Left ventricle myocardium inferior (tissue), 1 donor: ENCODE measurements at regions not wholly inside any gene's neighbourhood (a gene's known extent, or its start where the extent isn't known, plus 50 kb on each side); places are given as distances from the start of the nearest gene placed in this dataset.

Source experiments
- DNase-seq: peaks from one replicate; pipeline ENCODE4 v3.0.0-alpha.2; 2020
- H3K27ac ChIP-seq: fragments of 200-600 bp; replicated peaks from 2 replicates; pipeline ENCODE4 v1.8.0; 2021
- H3K27me3 ChIP-seq: fragments of 200-600 bp; 2 replicates; pipeline ENCODE4 v1.8.0; 2021; ENCODE audit warnings: low read depth
- H3K36me3 ChIP-seq: fragments of 200-600 bp; 2 replicates; pipeline ENCODE4 v1.8.0; 2021
- H3K4me1 ChIP-seq: fragments of 200-600 bp; 2 replicates; pipeline ENCODE4 v1.8.0; 2021
- H3K4me3 ChIP-seq: fragments of 200-600 bp; 2 replicates; pipeline ENCODE4 v1.8.0; 2021; ENCODE audit warnings: mild to moderate bottlenecking, moderate library complexity
- H3K9me3 ChIP-seq: fragments of 200-600 bp; replicated peaks from 2 replicates; pipeline ENCODE4 v1.8.0; 2021
- intact Hi-C: fragments of 100-400 bp; cut with micrococcal nuclease; formaldehyde crosslinking; loops from one replicate; pipeline ENCODE4 v1.11.0; 2022
- TF ChIP-seq, protein P1 (sequence below): fragments of 200-600 bp; IDR thresholded peaks from 2 replicates; pipeline ENCODE4 v1.8.0; 2021; ENCODE audit warnings: antibody characterized with exemption, mild to moderate bottlenecking, borderline replicate concordance
- donor health status: DM: no; HTN: yes; CAD: no; lungs with severe emphysema.

DNA sequence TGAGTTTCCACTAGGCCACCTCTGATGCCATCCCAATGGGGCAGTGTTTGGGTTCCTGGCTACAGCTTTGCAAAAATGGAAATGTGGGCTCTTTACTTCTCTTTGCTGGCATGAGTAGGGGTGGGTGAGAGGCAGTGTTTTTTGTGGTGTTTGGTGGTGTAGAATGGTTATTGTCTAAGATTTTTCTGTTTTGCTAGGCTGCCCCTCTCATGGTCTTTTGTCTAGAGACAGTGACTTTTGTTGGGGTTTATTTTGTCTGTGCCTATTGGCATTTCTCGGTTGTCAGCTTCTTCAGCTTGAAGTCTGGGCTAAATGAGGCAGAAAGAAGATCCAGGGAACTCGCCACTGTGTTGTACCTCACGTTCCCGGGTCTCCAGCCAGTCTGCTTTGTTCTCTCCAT, 112.1 kb downstream of the CENPF start:
- Histone ChIP-seq H3K4me1 (no peaks in the 10 kb centered on the region), H3K9me3 (no peaks in the 10 kb centered on the region), H3K36me3 (no peaks in the 10 kb centered on the region), H3K27me3 (no peaks in the 10 kb centered on the region), H3K27ac (no peak overlapping the region), H3K4me3 (no peak overlapping the region)
- intact Hi-C loops = no loop called here
- TF ChIP-seq, protein P1, sequence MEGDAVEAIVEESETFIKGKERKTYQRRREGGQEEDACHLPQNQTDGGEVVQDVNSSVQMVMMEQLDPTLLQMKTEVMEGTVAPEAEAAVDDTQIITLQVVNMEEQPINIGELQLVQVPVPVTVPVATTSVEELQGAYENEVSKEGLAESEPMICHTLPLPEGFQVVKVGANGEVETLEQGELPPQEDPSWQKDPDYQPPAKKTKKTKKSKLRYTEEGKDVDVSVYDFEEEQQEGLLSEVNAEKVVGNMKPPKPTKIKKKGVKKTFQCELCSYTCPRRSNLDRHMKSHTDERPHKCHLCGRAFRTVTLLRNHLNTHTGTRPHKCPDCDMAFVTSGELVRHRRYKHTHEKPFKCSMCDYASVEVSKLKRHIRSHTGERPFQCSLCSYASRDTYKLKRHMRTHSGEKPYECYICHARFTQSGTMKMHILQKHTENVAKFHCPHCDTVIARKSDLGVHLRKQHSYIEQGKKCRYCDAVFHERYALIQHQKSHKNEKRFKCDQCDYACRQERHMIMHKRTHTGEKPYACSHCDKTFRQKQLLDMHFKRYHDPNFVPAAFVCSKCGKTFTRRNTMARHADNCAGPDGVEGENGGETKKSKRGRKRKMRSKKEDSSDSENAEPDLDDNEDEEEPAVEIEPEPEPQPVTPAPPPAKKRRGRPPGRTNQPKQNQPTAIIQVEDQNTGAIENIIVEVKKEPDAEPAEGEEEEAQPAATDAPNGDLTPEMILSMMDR = no peak
- DNase-seq = no peak

- H3K36me3 ChIP-seq = no peaks in the 10 kb centered on the region
- peaks cover 9% of the 10 kb centered on the region for H3K9me3 ChIP-seq
- H3K4me1 ChIP-seq = no peaks in the 10 kb centered on the region
- TF ChIP-seq, protein P1 = no peak
- H3K27me3 ChIP-seq = no peaks in the 10 kb centered on the region
- intact Hi-C loops = no loop called here
- no peak overlapping the region for H3K4me3 ChIP-seq
- DNase-seq = no peak
- no peak overlapping the region for H3K27ac ChIP-seq
Observed at GRCh38 chr1:214717351-214717750, 114.4 kb downstream of the CENPF start.

- peaks cover 19% of the 10 kb centered on the region for H3K9me3 ChIP-seq
- TF ChIP-seq, protein P1 = no peak
- no peaks in the 10 kb centered on the region for H3K36me3 ChIP-seq
- H3K4me1 ChIP-seq = no peaks in the 10 kb centered on the region
- no peak overlapping the region for H3K27ac ChIP-seq
- H3K4me3 ChIP-seq = no peak overlapping the region
- intact Hi-C loops = no loop called here
- no peak for DNase-seq
- H3K27me3 ChIP-seq = no peaks in the 10 kb centered on the region
Observed at GRCh38 chr1:214718724-214719123, 115.7 kb downstream of the CENPF start.

DNA sequence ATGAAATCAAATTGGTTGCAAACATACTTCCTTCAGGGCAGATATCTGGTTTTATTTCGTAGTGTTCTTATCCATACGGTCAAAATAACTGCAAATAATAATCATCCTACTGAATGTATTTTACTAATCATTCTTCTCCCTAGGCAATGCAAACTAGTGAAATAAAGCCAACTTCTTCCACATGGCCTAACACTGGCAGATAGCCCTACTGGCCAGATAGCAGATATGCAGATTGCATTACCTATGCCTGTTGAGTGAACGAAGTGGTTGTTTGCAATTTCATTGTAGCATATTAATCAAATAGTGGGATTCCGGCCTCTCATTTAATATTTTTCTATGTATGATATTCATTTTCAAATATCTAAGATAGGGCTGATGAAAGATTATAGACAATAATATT, 116.2 kb downstream of the CENPF start:
- Histone ChIP-seq H3K36me3 (no peaks in the 10 kb centered on the region), H3K27me3 (no peaks in the 10 kb centered on the region), H3K9me3 (peaks cover 19% of the 10 kb centered on the region), H3K4me1 (no peaks in the 10 kb centered on the region), H3K27ac (no peak overlapping the region), H3K4me3 (no peak overlapping the region)
- TF ChIP-seq, protein P1 = no peak
- no peak for DNase-seq
- intact Hi-C loops = no loop called here

DNA sequence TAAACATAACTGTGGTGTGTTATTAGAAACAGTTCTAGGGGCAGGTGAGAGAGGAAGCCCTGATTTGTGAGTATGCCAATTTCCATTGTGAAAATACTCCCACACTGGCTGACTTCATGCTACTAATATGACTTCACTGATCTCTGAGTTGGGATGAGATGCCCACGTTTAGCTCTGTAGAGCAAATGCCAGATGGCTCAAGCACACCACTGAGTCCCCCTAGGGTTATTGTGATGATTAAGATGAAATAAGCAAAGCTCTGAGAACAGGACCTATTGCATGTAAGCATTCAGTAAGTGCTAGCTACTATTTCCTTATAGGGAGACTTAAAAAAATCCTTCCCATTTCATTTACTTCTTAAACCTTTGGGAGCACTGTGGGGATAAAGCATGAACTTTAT, 117.6 kb downstream of the CENPF start:
- Histone ChIP-seq H3K4me3 (no peak overlapping the region), H3K9me3 (peaks cover 19% of the 10 kb centered on the region), H3K27me3 (no peaks in the 10 kb centered on the region), H3K27ac (no peak overlapping the region), H3K4me1 (no peaks in the 10 kb centered on the region), H3K36me3 (no peaks in the 10 kb centered on the region)
- TF ChIP-seq, protein P1 = no peak
- intact Hi-C loops = no loop called here
- DNase-seq = no peak

GRCh38 chr1:214727274-214727673, 124.3 kb downstream of the CENPF start:
- H3K27me3 ChIP-seq = no peaks in the 10 kb centered on the region
- H3K4me3 ChIP-seq = no peak overlapping the region
- no peak overlapping the region for H3K27ac ChIP-seq
- DNase-seq = no peak
- peaks cover 22% of the 10 kb centered on the region for H3K9me3 ChIP-seq
- intact Hi-C loops = no loop called here
- TF ChIP-seq, protein P1 = no peak
- H3K36me3 ChIP-seq = no peaks in the 10 kb centered on the region
- no peaks in the 10 kb centered on the region for H3K4me1 ChIP-seq
